ENCODE measurements at regions not wholly inside any gene's neighbourhood (a gene's known extent, or its start where the extent isn't known, plus 50 kb on each side); places are given as distances from the start of the nearest gene placed in this dataset.
"Not testable (repeated sequence)": the region's sequence is repeated elsewhere in the genome, so short reads cannot be mapped to it uniquely, and the experiment has no call there.

GRCh38 chr18:14949800-14950664, 202.1 kb downstream of the ANKRD30B start:
- no peak overlapping the region for H3K27ac Mint-ChIP-seq
- TF ChIP-seq ZNF281 (CRISPR knock-in tag; IDR thresholded peaks at IDR 0.05): no peak
- TF ChIP-seq NR3C1 (CRISPR knock-in tag; conservative IDR thresholded peaks at IDR 0.05; ENCODE audit: low read depth): no peak
- no peak for TF ChIP-seq ARID4B (CRISPR knock-in tag; IDR thresholded peaks at IDR 0.05; ENCODE audit: borderline replicate concordance)
- TF ChIP-seq ZSCAN18 (CRISPR knock-in tag; IDR thresholded peaks at IDR 0.05): no peak
- TF ChIP-seq CTCF (IDR thresholded peaks at IDR 0.05): no peak
- no peak for TF ChIP-seq GRHL2 (CRISPR knock-in tag; IDR thresholded peaks at IDR 0.05; ENCODE audit: insufficient replicate concordance, severe bottlenecking)
- TF ChIP-seq E2F4 (CRISPR knock-in tag; IDR thresholded peaks at IDR 0.05; ENCODE audit: borderline replicate concordance, low read depth): no peak
- TF ChIP-seq ZNF219 (CRISPR knock-in tag; IDR thresholded peaks at IDR 0.05; ENCODE audit: borderline replicate concordance): no peak
- no peak for TF ChIP-seq NFE2L1 (CRISPR knock-in tag; IDR thresholded peaks at IDR 0.05)
- no peak for TF ChIP-seq ATF1 (CRISPR knock-in tag; IDR thresholded peaks at IDR 0.05)
- no peak for TF ChIP-seq HMGXB4 (CRISPR knock-in tag; IDR thresholded peaks at IDR 0.05)
- no peak for TF ChIP-seq CDX4 (CRISPR knock-in tag; IDR thresholded peaks at IDR 0.05; ENCODE audit: borderline replicate concordance)
- no peak for TF ChIP-seq ZNF416 (CRISPR knock-in tag; IDR thresholded peaks at IDR 0.05)
- no peak for TF ChIP-seq TEAD4 (CRISPR knock-in tag; IDR thresholded peaks at IDR 0.05)
- TF ChIP-seq ZNF396 (CRISPR knock-in tag; IDR thresholded peaks at IDR 0.05; ENCODE audit: borderline replicate concordance): no peak
- TF ChIP-seq ZNF121 (CRISPR knock-in tag; IDR thresholded peaks at IDR 0.05): no peak
- ATAC-seq (no peak), DNase-seq (ENCODE audit: low spot score) (no peak)
- peaks cover 2% of the 10 kb centered on the region; the same call in 1 of the 2 replicates for H3K27me3 Mint-ChIP-seq (ENCODE audit: low read depth)
- H3K9me3 Mint-ChIP-seq: peaks cover 76% of the 10 kb centered on the region
- CTCF ChIA-PET: no interaction called here
- POLR2A ChIA-PET: no interaction called here
- no peaks in the 10 kb centered on the region for H3K4me1 Mint-ChIP-seq
- H3K4me3 Mint-ChIP-seq: no peak overlapping the region
- peaks cover 69% of the 10 kb centered on the region for H3K36me3 Mint-ChIP-seq

GRCh38 chr18:14952444-14953077, 204.6 kb downstream of the ANKRD30B start:
- CTCF ChIA-PET; H3K27me3 Mint-ChIP-seq (ENCODE audit: low read depth); ATAC-seq; H3K4me3 Mint-ChIP-seq; H3K4me1 Mint-ChIP-seq; POLR2A ChIA-PET; DNase-seq (ENCODE audit: low spot score); H3K27ac Mint-ChIP-seq: not testable (repeated sequence)
- H3K36me3 Mint-ChIP-seq: peaks cover 69% of the 10 kb centered on the region
- peaks cover 80% of the 10 kb centered on the region for H3K9me3 Mint-ChIP-seq

Data from WTC11 (cell line).